ENCODE measurements at regions not wholly inside any gene's neighbourhood (a gene's known extent, or its start where the extent isn't known, plus 50 kb on each side); places are given as distances from the start of the nearest gene placed in this dataset.

DNA sequence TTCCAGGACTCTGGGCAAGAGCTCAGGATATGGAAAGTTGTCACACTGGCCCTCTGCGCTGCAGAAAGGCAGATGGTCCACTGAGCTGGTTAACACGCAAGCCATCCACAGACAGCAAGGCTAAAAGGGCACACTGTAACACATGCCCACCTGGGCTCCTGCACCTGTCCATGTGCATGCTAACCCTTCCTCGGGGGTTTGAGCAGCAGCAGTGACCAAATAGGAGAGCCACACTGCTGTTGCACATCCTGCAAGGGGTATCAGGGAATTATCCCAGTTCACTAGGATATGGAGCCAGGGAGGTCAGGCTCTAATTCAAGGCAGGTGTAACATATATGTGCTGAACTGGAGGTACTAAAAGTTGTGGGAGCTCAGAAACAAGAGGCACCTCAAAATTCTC is 471.0 kb upstream of the CDH5 start:
- Mint-ChIP-seq H3K4me1 (ENCODE audit: low read depth in 2 of 2) (no peaks in the 10 kb centered on the region), H3K27me3 (no peaks in the 10 kb centered on the region), H3K9me3 (peaks cover 0 to 9% of the 10 kb centered on the region in 2 donors), H3K36me3 (ENCODE audit: insufficient read depth) (no peaks in the 10 kb centered on the region), H3K4me3 (no peak overlapping the region), H3K27ac (no peak overlapping the region)
- DNase-seq: no peak
- ATAC-seq (replicated peaks): no peak

DNA sequence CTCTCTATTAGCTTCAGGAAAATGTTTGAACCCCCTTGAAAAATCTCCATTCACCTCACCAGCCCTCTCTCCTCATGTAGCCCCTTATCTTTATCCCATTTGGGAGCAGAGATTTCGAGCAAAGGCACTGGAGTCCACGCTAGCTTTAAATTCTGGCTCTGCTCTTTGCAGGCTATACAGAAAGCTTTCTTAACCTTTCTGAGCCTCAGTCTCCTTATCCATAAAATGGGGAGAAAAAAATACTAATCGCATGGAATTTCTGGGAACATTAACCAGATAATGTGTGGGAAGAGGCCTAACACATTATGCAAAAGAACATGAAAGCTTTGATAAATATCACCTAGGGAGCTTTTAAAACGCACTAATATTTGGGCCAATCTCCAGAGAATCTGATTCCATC is 476.3 kb upstream of the CDH5 start:
- H3K27me3 Mint-ChIP-seq: no peaks in the 10 kb centered on the region
- H3K36me3 Mint-ChIP-seq (ENCODE audit: insufficient read depth): no peaks in the 10 kb centered on the region
- DNase-seq: no peak
- H3K4me1 Mint-ChIP-seq (ENCODE audit: low read depth in 2 of 2): no peaks in the 10 kb centered on the region
- no peak overlapping the region for H3K4me3 Mint-ChIP-seq
- ATAC-seq (replicated peaks): no peak
- H3K9me3 Mint-ChIP-seq: peaks cover 0 to 1% of the 10 kb centered on the region in 2 donors
- H3K27ac Mint-ChIP-seq: no peak overlapping the region

DNA sequence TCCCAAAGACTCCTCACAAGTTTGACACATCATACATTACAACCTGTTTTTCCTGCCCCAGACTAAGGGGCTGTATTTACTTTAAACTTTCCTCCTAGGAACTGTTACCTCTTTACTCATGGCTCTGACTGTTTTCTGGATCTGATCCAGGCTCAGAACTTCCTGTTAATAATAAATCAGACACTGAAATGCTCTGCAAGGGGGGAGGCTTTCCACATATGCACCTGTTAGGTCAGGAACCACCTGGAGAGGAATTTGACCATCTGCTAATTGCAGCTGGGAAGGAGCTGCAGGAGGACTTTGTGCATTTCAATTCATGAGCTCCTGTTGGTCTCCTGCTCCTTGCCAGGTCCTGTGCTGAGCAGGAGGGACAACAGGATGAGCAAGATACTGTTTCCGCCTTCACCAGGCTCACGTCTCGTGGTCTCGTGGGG is 476.9 kb upstream of the CDH5 start:
- H3K4me3 Mint-ChIP-seq: no peak overlapping the region
- peaks cover 0 to 1% of the 10 kb centered on the region in 2 donors for H3K9me3 Mint-ChIP-seq
- H3K27me3 Mint-ChIP-seq: no peaks in the 10 kb centered on the region
- no peak overlapping the region for H3K27ac Mint-ChIP-seq
- no peaks in the 10 kb centered on the region for H3K36me3 Mint-ChIP-seq (ENCODE audit: insufficient read depth)
- no peaks in the 10 kb centered on the region for H3K4me1 Mint-ChIP-seq (ENCODE audit: low read depth in 2 of 2)
- ATAC-seq (replicated peaks) (no peak), DNase-seq (no peak)

DNA sequence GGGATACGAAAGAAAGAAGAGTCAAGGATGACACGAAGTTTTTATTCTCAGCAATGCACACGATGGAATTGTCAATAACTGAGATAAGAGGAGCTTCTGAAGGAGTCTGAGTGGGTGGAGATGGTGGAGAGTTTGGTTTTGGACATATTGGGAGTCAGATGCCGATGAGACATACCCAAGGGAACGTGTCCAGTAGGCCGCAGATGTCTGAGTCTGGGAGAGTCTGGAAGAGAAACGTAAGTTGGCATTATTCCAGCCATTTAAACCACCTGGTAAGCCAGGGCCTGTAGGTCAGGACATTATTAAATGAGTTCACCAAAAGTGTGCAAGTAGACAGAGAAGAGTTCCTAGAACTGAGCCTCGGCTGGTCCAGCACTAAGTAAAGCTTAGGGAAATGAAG is 478.3 kb upstream of the CDH5 start:
- Mint-ChIP-seq H3K4me3 (no peak overlapping the region), H3K9me3 (peaks cover 0 to 1% of the 10 kb centered on the region in 2 donors), H3K36me3 (ENCODE audit: insufficient read depth) (no peaks in the 10 kb centered on the region), H3K27me3 (no peaks in the 10 kb centered on the region), H3K27ac (no peak overlapping the region), H3K4me1 (ENCODE audit: low read depth in 2 of 2) (no peaks in the 10 kb centered on the region)
- ATAC-seq (replicated peaks): no peak
- no peak for DNase-seq

- H3K27me3 Mint-ChIP-seq: no peaks in the 10 kb centered on the region
- no peak for DNase-seq
- ATAC-seq (replicated peaks): no peak
- H3K4me3 Mint-ChIP-seq: no peak overlapping the region
- H3K27ac Mint-ChIP-seq: no peak overlapping the region
- peaks cover 0 to 7% of the 10 kb centered on the region in 2 donors for H3K9me3 Mint-ChIP-seq
- no peaks in the 10 kb centered on the region for H3K36me3 Mint-ChIP-seq (ENCODE audit: insufficient read depth)
- H3K4me1 Mint-ChIP-seq (ENCODE audit: low read depth in 2 of 2): no peaks in the 10 kb centered on the region
These were observed 482.5 kb upstream of the CDH5 start for GRCh38 chr16:65884018-65884417.

DNA sequence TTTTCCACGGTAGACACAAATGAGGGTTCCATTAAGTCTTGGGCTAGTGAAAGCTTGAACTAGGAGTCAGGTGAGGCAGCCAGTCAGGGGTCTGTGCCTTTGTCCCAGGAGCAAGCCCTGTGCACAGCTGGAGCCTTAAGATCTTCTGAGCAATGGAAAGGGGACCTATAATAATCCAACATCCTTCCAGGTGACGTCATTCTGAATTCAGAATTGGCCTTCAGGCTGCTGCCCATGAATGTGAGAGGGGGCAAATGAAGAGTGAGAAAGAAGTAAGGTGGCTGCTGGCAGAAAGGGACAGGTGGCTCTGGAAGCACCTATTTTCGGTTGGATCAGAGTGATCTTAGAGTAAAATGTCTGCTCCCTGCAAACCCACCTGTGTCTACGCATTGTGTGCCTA is 488.1 kb upstream of the CDH5 start:
- no peak overlapping the region for H3K4me3 Mint-ChIP-seq

GRCh38 chr16:65876624-65877023 is 489.9 kb upstream of the CDH5 start:
- Mint-ChIP-seq H3K27me3 (no peaks in the 10 kb centered on the region), H3K4me1 (ENCODE audit: low read depth in 2 of 2) (no peaks in the 10 kb centered on the region), H3K4me3 (no peak overlapping the region), H3K27ac (no peak overlapping the region), H3K36me3 (ENCODE audit: insufficient read depth) (no peaks in the 10 kb centered on the region), H3K9me3 (peaks cover 1 to 4% of the 10 kb centered on the region in 2 donors)
- no peak for ATAC-seq (replicated peaks)
- no peak for DNase-seq

More for the DNA sequence above, 488.1 kb upstream of the CDH5 start:
- Mint-ChIP-seq H3K9me3 (peaks cover 1 to 7% of the 10 kb centered on the region in 2 donors), H3K27ac (no peak overlapping the region), H3K36me3 (ENCODE audit: insufficient read depth) (no peaks in the 10 kb centered on the region), H3K4me1 (ENCODE audit: low read depth in 2 of 2) (no peaks in the 10 kb centered on the region), H3K27me3 (no peaks in the 10 kb centered on the region)
- no peak for DNase-seq
- ATAC-seq (replicated peaks): no peak

GRCh38 chr16:65876056-65876408 is 490.5 kb upstream of the CDH5 start:
- Mint-ChIP-seq H3K9me3 (peaks cover 0 to 1% of the 10 kb centered on the region in 2 donors), H3K4me3 (no peak overlapping the region), H3K27me3 (no peaks in the 10 kb centered on the region), H3K27ac (no peak overlapping the region), H3K36me3 (ENCODE audit: insufficient read depth) (no peaks in the 10 kb centered on the region), H3K4me1 (ENCODE audit: low read depth in 2 of 2) (no peaks in the 10 kb centered on the region)
- ATAC-seq (replicated peaks): no peak
- no peak for DNase-seq

DNA sequence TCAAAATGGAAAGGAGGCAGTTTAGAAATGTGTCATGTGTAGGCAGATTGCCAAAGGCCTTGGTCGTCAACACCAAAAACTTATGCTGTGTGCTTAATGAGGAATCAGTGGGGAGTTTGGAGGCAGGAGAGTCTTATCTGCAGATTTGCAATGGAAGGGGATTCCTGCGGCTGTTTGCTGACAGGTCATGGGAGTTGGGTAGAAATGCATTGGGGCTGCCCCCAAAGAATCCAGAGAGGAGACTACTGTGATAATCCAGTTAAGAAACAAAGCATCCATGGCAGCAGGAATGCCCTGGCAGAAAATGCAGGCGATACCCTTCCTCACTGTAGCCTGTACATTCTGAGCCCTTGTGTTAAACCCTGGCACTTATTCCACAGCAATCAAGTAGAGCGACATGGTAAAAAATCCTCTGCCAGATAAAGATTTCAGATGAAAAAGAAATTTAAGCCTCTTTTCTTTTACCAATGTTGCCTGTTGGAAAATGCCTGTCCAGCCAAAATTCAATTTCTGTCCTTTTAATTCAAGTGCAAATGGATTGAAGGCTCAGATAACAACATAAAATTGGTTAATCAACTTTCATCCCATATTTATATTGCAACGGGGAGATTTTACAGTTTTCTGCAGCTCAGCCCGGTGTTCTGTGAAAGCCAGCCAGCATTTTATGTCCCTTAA is 491.0 kb upstream of the CDH5 start:
- Mint-ChIP-seq H3K27me3 (no peaks in the 10 kb centered on the region), H3K36me3 (ENCODE audit: insufficient read depth) (no peaks in the 10 kb centered on the region), H3K9me3 (peaks cover 0 to 1% of the 10 kb centered on the region in 2 donors), H3K4me1 (ENCODE audit: low read depth in 2 of 2) (no peaks in the 10 kb centered on the region), H3K4me3 (no peak overlapping the region), H3K27ac (no peak overlapping the region)
- no peak for DNase-seq
- no peak for ATAC-seq (replicated peaks)

DNA sequence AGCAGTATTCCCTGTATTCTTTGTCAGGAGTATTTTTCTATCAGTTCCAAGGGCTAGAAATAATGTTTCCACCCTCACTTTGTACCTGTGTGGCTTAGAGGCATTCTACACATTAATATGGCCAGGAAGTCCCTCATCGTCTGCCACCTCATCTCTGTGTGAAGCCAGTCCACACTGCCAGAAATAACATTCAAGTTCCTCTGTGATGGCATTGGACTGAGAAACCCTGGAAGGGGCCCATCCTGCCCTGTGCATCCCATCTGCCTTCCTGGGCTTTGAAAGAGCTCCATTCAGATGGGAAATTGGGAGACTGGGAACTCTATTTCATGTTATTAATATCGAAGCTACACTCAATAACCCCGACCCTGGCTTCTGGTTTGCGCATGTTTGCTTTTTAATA is 497.2 kb upstream of the CDH5 start:
- no peaks in the 10 kb centered on the region for H3K36me3 Mint-ChIP-seq (ENCODE audit: insufficient read depth)
- ATAC-seq (replicated peaks) (no peak), DNase-seq (no peak)
- H3K4me3 Mint-ChIP-seq: no peak overlapping the region
- H3K27me3 Mint-ChIP-seq: no peaks in the 10 kb centered on the region
- H3K4me1 Mint-ChIP-seq (ENCODE audit: low read depth in 2 of 2): no peaks in the 10 kb centered on the region
- H3K9me3 Mint-ChIP-seq: peaks cover 0 to 3% of the 10 kb centered on the region in 2 donors
- no peak overlapping the region for H3K27ac Mint-ChIP-seq

GRCh38 chr16:65867276-65867960 is 499.1 kb upstream of the CDH5 start:
- ATAC-seq (replicated peaks) (no peak), DNase-seq (no peak)
- H3K4me1 Mint-ChIP-seq (ENCODE audit: low read depth in 2 of 2): no peaks in the 10 kb centered on the region
- H3K4me3 Mint-ChIP-seq: no peak overlapping the region
- H3K36me3 Mint-ChIP-seq (ENCODE audit: insufficient read depth): no peaks in the 10 kb centered on the region
- no peak overlapping the region for H3K27ac Mint-ChIP-seq
- no peaks in the 10 kb centered on the region for H3K27me3 Mint-ChIP-seq
- peaks cover 3 to 9% of the 10 kb centered on the region in 2 donors for H3K9me3 Mint-ChIP-seq

DNA sequence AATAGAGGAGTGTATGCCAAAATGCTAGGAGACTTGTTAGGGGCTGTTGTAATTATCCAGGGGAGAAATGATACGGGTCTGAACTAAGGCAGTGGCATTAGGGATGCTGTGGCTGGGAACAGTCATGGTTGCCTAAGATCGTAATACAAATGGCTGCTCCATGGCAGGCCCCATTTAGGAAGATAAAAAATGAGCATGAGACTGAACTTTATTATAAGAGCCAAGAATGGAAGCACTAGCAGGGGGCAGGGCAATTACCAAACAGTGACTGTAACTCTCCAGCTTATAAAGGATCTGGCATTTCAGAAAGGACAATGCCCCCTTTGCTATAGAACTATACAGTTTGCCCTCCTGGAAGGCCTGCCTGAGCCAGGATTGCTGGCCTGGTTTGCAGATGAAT is 503.3 kb upstream of the CDH5 start:
- no peak overlapping the region for H3K27ac Mint-ChIP-seq
- H3K9me3 Mint-ChIP-seq: peaks cover 6 to 16% of the 10 kb centered on the region in 2 donors
- no peaks in the 10 kb centered on the region for H3K4me1 Mint-ChIP-seq (ENCODE audit: low read depth in 2 of 2)
- no peaks in the 10 kb centered on the region for H3K27me3 Mint-ChIP-seq
- no peak for DNase-seq
- no peak for ATAC-seq (replicated peaks)
- peaks cover 2% of the 10 kb centered on the region for H3K36me3 Mint-ChIP-seq (ENCODE audit: insufficient read depth)
- H3K4me3 Mint-ChIP-seq: no peak overlapping the region

- ATAC-seq (replicated peaks) (no peak), DNase-seq (no peak)
- no peaks in the 10 kb centered on the region for H3K4me1 Mint-ChIP-seq (ENCODE audit: low read depth in 2 of 2)
- no peaks in the 10 kb centered on the region for H3K27me3 Mint-ChIP-seq
- H3K27ac Mint-ChIP-seq: no peak overlapping the region
- no peak overlapping the region for H3K4me3 Mint-ChIP-seq
- peaks cover 6 to 23% of the 10 kb centered on the region in 2 donors for H3K9me3 Mint-ChIP-seq
- peaks cover 2% of the 10 kb centered on the region for H3K36me3 Mint-ChIP-seq (ENCODE audit: insufficient read depth)
These were observed 505.3 kb upstream of the CDH5 start for GRCh38 chr16:65861131-65861731.
